CD4-positive, alpha-beta T cell (primary cell): ENCODE measurements at regions not wholly inside any gene's neighbourhood (a gene's known extent, or its start where the extent isn't known, plus 50 kb on each side); places are given as distances from the start of the nearest gene placed in this dataset.

Source experiments
- ATAC-seq: fragments of 200-7000 bp; cut with Tn5 transposase; one replicate; pipeline ENCODE4 v1.10.0; 2022; ENCODE audit warnings: mild to moderate bottlenecking; ENCODE audit not compliant: poor library complexity
- CTCF ChIA-PET: fragments of 350-600 bp; sonication (Branson Sonifier 250); formaldehyde crosslinking; loops from one replicate; lab custom pipeline; 2021; ENCODE audit warnings: antibody characterized with exemption, inconsistent platforms; lab: Charles Lee
- POLR2A ChIA-PET: fragments of 350-600 bp; sonication (Branson Sonifier 250); formaldehyde crosslinking; loops from one replicate; lab custom pipeline; 2021; ENCODE audit warnings: antibody characterized with exemption, inconsistent platforms; lab: Charles Lee
- DNase-seq, 14 experiments: peaks; one replicate each; pipeline ENCODE4 v3.0.0-alpha.2; 2013 to 2020; ENCODE audit warnings: mixed read lengths in 2 of 14
- H3K27ac ChIP-seq, 2 donors: one replicate each; pipeline versions ENCODE4 v1.5.1 to v1.7.0; 2013; ENCODE audit warnings: low read length in 2 of 2, low read depth in 1 of 2, mild to moderate bottlenecking in 1 of 2
- H3K27me3 ChIP-seq, 2 experiments: 1 replicate in 1 of 2; 2 replicates in 1 of 2; pipeline versions ENCODE4 v1.6.1 to v1.7.0; 2013; ENCODE audit warnings: low read length in 2 of 2, control low read depth in 1 of 2, mild to moderate bottlenecking in 1 of 2, moderate library complexity in 1 of 2; ENCODE audit not compliant: insufficient read depth in 2 of 2, control insufficient read depth in 1 of 2
- H3K36me3 ChIP-seq: one replicate; pipeline ENCODE4 v1.6.1; 2013; ENCODE audit warnings: low read length, control low read depth; ENCODE audit not compliant: insufficient read depth
- H3K4me1 ChIP-seq: one replicate; pipeline ENCODE4 v1.6.1; 2013; ENCODE audit warnings: low read length, control low read depth; ENCODE audit not compliant: insufficient read depth
- H3K4me3 ChIP-seq: one replicate; pipeline ENCODE4 v1.5.1; 2013; ENCODE audit warnings: mild to moderate bottlenecking, low read length, moderate library complexity
- H3K9me3 ChIP-seq, 2 experiments: 1 replicate in 1 of 2; 2 replicates in 1 of 2; pipeline versions ENCODE4 v1.6.1 to v1.7.0; 2013; ENCODE audit warnings: low read length in 2 of 2, mild to moderate bottlenecking in 2 of 2, control low read depth in 1 of 2, moderate library complexity in 1 of 2; ENCODE audit not compliant: control insufficient read depth in 1 of 2, insufficient read depth in 1 of 2
- H3K27ac Mint-ChIP-seq: one replicate; pipeline ENCODE4 v1.8.0; 2020; ENCODE audit warnings: mixed read lengths
- H3K27me3 Mint-ChIP-seq: one replicate; pipeline ENCODE4 v1.8.0; 2021; ENCODE audit warnings: mixed read lengths
- H3K36me3 Mint-ChIP-seq: one replicate; pipeline ENCODE4 v1.8.0; 2021; ENCODE audit warnings: low read depth, mixed read lengths
- H3K4me1 Mint-ChIP-seq: one replicate; pipeline ENCODE4 v1.8.0; 2021; ENCODE audit warnings: low read depth, mixed read lengths
- H3K4me3 Mint-ChIP-seq: one replicate; pipeline ENCODE4 v1.8.0; 2020; ENCODE audit warnings: mild to moderate bottlenecking, mixed read lengths
- H3K9me3 Mint-ChIP-seq: one replicate; pipeline ENCODE4 v1.8.0; 2020; ENCODE audit warnings: mixed read lengths
- CTCF ChIP-seq: fragments of 200-600 bp; IDR thresholded peaks from one replicate; pipeline ENCODE4 v1.8.0; 2022; ENCODE audit warnings: antibody characterized with exemption, mild to moderate bottlenecking
- intact Hi-C, 2 experiments: fragments of 100-400 bp; cut with DNase I in 1 of 2; cut with micrococcal nuclease in 1 of 2; formaldehyde crosslinking; loops; one replicate each; pipeline versions ENCODE4 v1.15.1 to v1.9.0; 2023 to 2025; cut with DNase I, micrococcal nuclease

DNA sequence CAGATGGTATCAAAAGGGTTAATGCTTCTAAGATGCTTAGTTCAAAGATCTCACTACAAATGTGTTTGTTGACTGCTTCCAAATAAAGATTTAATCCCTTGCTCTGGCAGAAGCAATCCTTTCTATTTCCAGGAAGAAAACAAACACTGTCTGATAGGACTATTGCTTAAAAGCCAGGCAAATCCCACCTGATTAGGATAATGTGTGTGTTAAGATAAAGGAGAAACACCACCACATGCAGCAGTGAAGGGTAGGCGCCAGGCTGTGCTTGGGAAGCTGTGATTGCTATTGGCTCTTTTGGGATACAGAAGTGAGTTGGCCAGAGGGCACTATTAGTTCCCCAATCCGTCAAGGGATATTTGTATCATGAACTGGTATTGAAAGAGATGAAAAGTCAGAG is 62.8 kb upstream of the LRCH1 start:
- Histone ChIP-seq H3K4me3 (no peak overlapping the region), H3K27me3 (no peaks in the 10 kb centered on the region), H3K4me1 (no peaks in the 10 kb centered on the region), H3K9me3 (peaks cover under 1 to 6% of the 10 kb centered on the region in 2 experiments), H3K36me3 (no peaks in the 10 kb centered on the region), H3K27ac (no peak overlapping the region)
- TF ChIP-seq CTCF, result no peak
- Mint-ChIP-seq H3K4me1 (no peaks in the 10 kb centered on the region), H3K27me3 (peaks cover 5% of the 10 kb centered on the region), H3K9me3 (peaks cover 2% of the 10 kb centered on the region), H3K4me3 (no peak overlapping the region), H3K27ac (no peak overlapping the region), H3K36me3 (no peaks in the 10 kb centered on the region)
- intact Hi-C loops, result no loop called here
- ATAC-seq (no peak), DNase-seq (no peak)
- POLR2A ChIA-PET, result no interaction called here
- CTCF ChIA-PET, result no interaction called here

- no peak overlapping the region for H3K27ac Mint-ChIP-seq
- TF ChIP-seq CTCF, result no peak
- Histone ChIP-seq H3K36me3 (no peaks in the 10 kb centered on the region), H3K9me3 (peaks cover 6% of the 10 kb centered on the region in 2 experiments), H3K27ac (no peak overlapping the region), H3K4me3 (no peak overlapping the region), H3K27me3 (no peaks in the 10 kb centered on the region), H3K4me1 (no peaks in the 10 kb centered on the region)
- H3K4me3 Mint-ChIP-seq, result no peak overlapping the region
- ChIA-PET POLR2A (no interaction called here), CTCF (no interaction called here)
- DNase-seq (no peak), ATAC-seq (no peak)
- H3K9me3 Mint-ChIP-seq, result peaks cover 4% of the 10 kb centered on the region
- no peaks in the 10 kb centered on the region for H3K4me1 Mint-ChIP-seq
- no peaks in the 10 kb centered on the region for H3K36me3 Mint-ChIP-seq
- H3K27me3 Mint-ChIP-seq, result peaks cover 5% of the 10 kb centered on the region
- intact Hi-C loops, result no loop called here
These were observed 63.4 kb upstream of the LRCH1 start for GRCh38 chr13:46489586-46490023.

DNA sequence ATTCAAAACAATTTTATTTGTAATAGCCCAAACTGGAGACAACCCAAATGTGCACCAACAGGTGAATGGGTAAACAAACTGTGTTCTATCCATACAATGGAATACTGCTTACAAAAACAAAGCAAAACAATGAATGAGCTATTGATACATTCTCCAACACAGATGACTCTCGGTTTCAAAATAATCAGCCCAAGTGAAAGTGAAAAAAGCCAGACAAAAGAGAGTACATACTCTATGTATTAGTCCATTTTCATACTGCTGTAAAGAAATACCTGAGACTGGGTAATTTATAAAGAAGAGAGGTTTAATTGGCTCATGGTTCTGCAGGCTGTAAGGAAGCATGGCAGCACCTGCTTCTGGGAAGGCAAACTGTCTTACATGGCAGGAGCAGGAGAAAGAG is 65.2 kb upstream of the LRCH1 start:
- Mint-ChIP-seq H3K4me1 (no peaks in the 10 kb centered on the region), H3K27ac (no peak overlapping the region), H3K9me3 (peaks cover 7% of the 10 kb centered on the region), H3K27me3 (peaks cover 5% of the 10 kb centered on the region), H3K4me3 (no peak overlapping the region), H3K36me3 (no peaks in the 10 kb centered on the region)
- no peak for TF ChIP-seq CTCF
- intact Hi-C loops, result no loop called here
- ATAC-seq, result no peak
- no peak overlapping the region for H3K27ac ChIP-seq
- ChIA-PET CTCF (no interaction called here), POLR2A (no interaction called here)
- no peaks in the 10 kb centered on the region for H3K27me3 ChIP-seq
- no peaks in the 10 kb centered on the region for H3K4me1 ChIP-seq
- DNase-seq, result no peak
- H3K4me3 ChIP-seq, result no peak overlapping the region
- no peaks in the 10 kb centered on the region for H3K36me3 ChIP-seq
- peaks cover 10 to 22% of the 10 kb centered on the region in 2 experiments for H3K9me3 ChIP-seq
